SK-N-MC (cell line): ENCODE measurements at regions not wholly inside any gene's neighbourhood (a gene's known extent, or its start where the extent isn't known, plus 50 kb on each side); places are given as distances from the start of the nearest gene placed in this dataset.

Experiments
- DNase-seq: peaks from one replicate; pipeline ENCODE4 v3.0.0-alpha.2; 2011; ENCODE audit warnings: low read depth, low spot score
- H3K27ac ChIP-seq: fragments of 200-600 bp; sonication (generic); 2 replicates; pipeline ENCODE4 v1.5.1; 2016; ENCODE audit warnings: mixed run types
- H3K36me3 ChIP-seq: fragments of 200-600 bp; sonication (generic); 2 replicates; pipeline ENCODE4 v1.6.1; 2017; ENCODE audit warnings: antibody characterized with exemption, low read length, mixed read lengths; ENCODE audit not compliant: insufficient read depth
- H3K4me3 ChIP-seq: fragments of 200-600 bp; sonication (generic); 2 replicates; pipeline ENCODE4 v1.5.1; 2016
- H3K9ac ChIP-seq: fragments of 200-600 bp; sonication (generic); 2 replicates; pipeline ENCODE4 v1.8.0; 2017; ENCODE audit warnings: mixed run types, mixed read lengths; ENCODE audit not compliant: insufficient read length
- H3K9me3 ChIP-seq: fragments of 200-600 bp; sonication (generic); 2 replicates; pipeline ENCODE4 v1.6.1; 2017; ENCODE audit warnings: low read depth, mild to moderate bottlenecking, antibody characterized with exemption, low read length, moderate library complexity, mixed read lengths
- EZH2 ChIP-seq: fragments of 200-600 bp; sonication (generic); IDR thresholded peaks from one replicate; pipeline ENCODE4 v1.6.1; 2017; ENCODE audit warnings: antibody characterized with exemption
- FOXP2 ChIP-seq: optimal IDR thresholded peaks from 2 replicates; pipeline ENCODE3; 2011; ENCODE audit warnings: mild to moderate bottlenecking, moderate library complexity; ENCODE audit not compliant: insufficient read depth; ENCODE audit errors: extremely low read length, control extremely low read depth
- POLR2AphosphoS5 ChIP-seq: IDR thresholded peaks from 2 replicates; pipeline ENCODE4 v1.6.1; 2012; ENCODE audit warnings: mild to moderate bottlenecking, low read depth, low read length, borderline replicate concordance

- no peak overlapping the region for H3K4me3 ChIP-seq
- DNase-seq = no peak
- TF ChIP-seq POLR2AphosphoS5 (no peak), FOXP2 (no peak), EZH2 (no peak)
- H3K9me3 ChIP-seq = no peaks in the 10 kb centered on the region
- H3K9ac ChIP-seq = no peak overlapping the region
- H3K36me3 ChIP-seq = no peaks in the 10 kb centered on the region
- no peak overlapping the region for H3K27ac ChIP-seq
Measured at GRCh38 chr14:78081245-78081644, 88.9 kb upstream of the NRXN3 start.

DNA sequence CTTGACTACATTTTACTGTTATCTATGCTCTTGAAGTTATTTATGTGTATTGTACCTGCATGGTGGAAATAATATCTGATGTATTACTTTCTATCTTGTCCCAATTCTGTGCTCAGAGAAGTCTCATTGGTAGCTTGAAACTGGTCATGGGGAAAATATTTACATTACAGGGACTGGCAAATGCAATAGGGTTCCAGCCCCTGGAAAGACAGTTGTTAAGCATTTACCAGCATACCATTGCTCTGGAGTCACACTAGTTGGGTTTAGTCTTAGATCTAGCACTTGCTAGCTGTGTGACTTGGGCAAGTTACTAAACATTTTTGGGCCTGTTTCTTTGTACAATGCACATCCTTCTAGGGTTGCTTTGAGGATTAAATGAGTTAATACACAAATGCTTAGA is 86.3 kb upstream of the NRXN3 start:
- no peak overlapping the region for H3K27ac ChIP-seq
- no peak overlapping the region for H3K9ac ChIP-seq
- H3K9me3 ChIP-seq = no peaks in the 10 kb centered on the region
- H3K36me3 ChIP-seq = no peaks in the 10 kb centered on the region
- H3K4me3 ChIP-seq = no peak overlapping the region
- DNase-seq = no peak
- TF ChIP-seq POLR2AphosphoS5 (no peak), FOXP2 (no peak)

GRCh38 chr14:78086342-78086741 is 83.8 kb upstream of the NRXN3 start:
- Histone ChIP-seq H3K27ac (no peak overlapping the region), H3K36me3 (no peaks in the 10 kb centered on the region), H3K9ac (no peak overlapping the region), H3K9me3 (no peaks in the 10 kb centered on the region), H3K4me3 (no peak overlapping the region)
- DNase-seq = no peak
- TF ChIP-seq POLR2AphosphoS5 (no peak), FOXP2 (no peak), EZH2 (no peak)

GRCh38 chr14:78088916-78089315 is 81.3 kb upstream of the NRXN3 start:
- DNase-seq = no peak
- Histone ChIP-seq H3K9me3 (no peaks in the 10 kb centered on the region), H3K9ac (no peak overlapping the region), H3K36me3 (no peaks in the 10 kb centered on the region), H3K27ac (no peak overlapping the region), H3K4me3 (no peak overlapping the region)
- TF ChIP-seq FOXP2 = no peak
- no peak for TF ChIP-seq POLR2AphosphoS5

DNA sequence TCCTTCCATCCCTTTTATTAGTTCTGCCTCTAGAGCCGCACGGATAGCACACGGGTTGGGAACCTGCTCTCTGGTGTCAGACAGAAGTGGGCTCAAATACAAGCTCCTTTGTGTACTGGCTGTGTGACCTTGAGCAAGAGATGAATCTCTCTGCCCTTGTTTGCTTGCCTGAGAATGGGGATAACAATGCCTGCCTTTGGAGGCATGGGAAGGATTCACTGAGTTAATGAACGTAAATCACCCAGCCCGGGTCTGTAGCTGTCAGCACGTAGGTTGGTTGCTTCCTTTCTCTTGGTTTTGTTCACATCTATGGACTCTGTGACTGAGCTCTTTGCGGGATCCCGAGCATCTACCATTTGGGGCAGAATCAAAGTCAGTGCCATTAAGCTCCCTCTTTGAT is 79.3 kb upstream of the NRXN3 start:
- TF ChIP-seq EZH2 (no peak), POLR2AphosphoS5 (no peak), FOXP2 (no peak)
- no peaks in the 10 kb centered on the region for H3K9me3 ChIP-seq
- H3K9ac ChIP-seq = no peak overlapping the region
- H3K27ac ChIP-seq = no peak overlapping the region
- H3K36me3 ChIP-seq = no peaks in the 10 kb centered on the region
- DNase-seq = no peak
- H3K4me3 ChIP-seq = no peak overlapping the region

DNA sequence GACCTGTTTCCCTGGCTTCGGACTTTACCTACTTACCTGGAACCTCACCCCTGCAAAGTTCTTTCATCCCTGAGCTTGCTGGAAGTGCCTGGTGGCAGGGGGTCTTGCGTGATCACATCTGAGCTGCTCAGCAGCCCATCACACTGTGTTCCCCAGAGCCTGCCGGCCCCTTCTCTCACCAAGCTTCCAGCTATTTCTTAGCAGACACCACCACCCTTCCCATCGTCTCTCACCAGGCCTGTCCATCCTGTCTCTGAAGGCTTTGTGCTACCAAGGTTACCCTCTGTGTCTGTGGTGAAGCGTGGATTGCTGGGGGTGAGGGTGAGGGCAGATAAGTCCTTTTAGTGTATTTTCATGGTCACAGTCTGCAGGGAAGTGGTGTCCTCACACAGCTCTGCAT is 78.8 kb upstream of the NRXN3 start:
- Histone ChIP-seq H3K36me3 (no peaks in the 10 kb centered on the region), H3K9me3 (no peaks in the 10 kb centered on the region), H3K9ac (no peak overlapping the region), H3K4me3 (no peak overlapping the region), H3K27ac (no peak overlapping the region)
- TF ChIP-seq FOXP2 = no peak
- TF ChIP-seq POLR2AphosphoS5 = no peak
- TF ChIP-seq EZH2 = no peak
- no peak for DNase-seq

DNA sequence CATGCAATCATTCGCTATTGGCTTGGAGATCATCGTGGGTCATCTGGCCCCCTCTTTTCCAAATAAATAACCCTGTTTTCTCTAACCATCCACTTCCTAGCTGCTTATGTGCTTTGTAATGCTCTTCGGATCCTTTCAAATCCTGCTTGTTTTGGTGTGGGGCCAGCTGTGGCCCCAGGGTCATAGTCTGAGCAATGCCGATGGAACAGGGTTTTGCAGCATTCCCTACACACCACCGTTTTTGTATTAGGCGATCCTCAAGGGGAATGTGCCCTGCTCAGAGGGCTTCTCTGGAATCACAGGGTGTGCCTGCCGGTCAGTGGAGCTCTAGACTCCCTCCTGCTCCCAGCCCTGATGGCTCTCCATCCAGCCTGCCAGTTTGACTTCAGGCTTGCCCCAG is 78.1 kb upstream of the NRXN3 start:
- Histone ChIP-seq H3K9me3 (no peaks in the 10 kb centered on the region), H3K9ac (no peak overlapping the region), H3K36me3 (no peaks in the 10 kb centered on the region), H3K27ac (no peak overlapping the region), H3K4me3 (no peak overlapping the region)
- DNase-seq = no peak
- TF ChIP-seq POLR2AphosphoS5 (no peak), FOXP2 (no peak), EZH2 (no peak)

- Histone ChIP-seq H3K36me3 (no peaks in the 10 kb centered on the region), H3K27ac (no peak overlapping the region), H3K9ac (no peak overlapping the region), H3K9me3 (no peaks in the 10 kb centered on the region), H3K4me3 (no peak overlapping the region)
- no peak for DNase-seq
- no peak for TF ChIP-seq EZH2
- no peak for TF ChIP-seq POLR2AphosphoS5
- no peak for TF ChIP-seq FOXP2
Measured at GRCh38 chr14:78103271-78103670, 66.9 kb upstream of the NRXN3 start.

GRCh38 chr14:78104160-78104559 is 66.0 kb upstream of the NRXN3 start:
- no peaks in the 10 kb centered on the region for H3K36me3 ChIP-seq
- H3K4me3 ChIP-seq = no peak overlapping the region
- no peak overlapping the region for H3K9ac ChIP-seq
- DNase-seq = no peak
- no peaks in the 10 kb centered on the region for H3K9me3 ChIP-seq
- no peak overlapping the region for H3K27ac ChIP-seq
- TF ChIP-seq FOXP2 (no peak), POLR2AphosphoS5 (no peak), EZH2 (no peak)

- Histone ChIP-seq H3K4me3 (no peak overlapping the region), H3K9ac (no peak overlapping the region), H3K27ac (no peak overlapping the region), H3K9me3 (no peaks in the 10 kb centered on the region), H3K36me3 (no peaks in the 10 kb centered on the region)
- DNase-seq = no peak
- no peak for TF ChIP-seq POLR2AphosphoS5
- TF ChIP-seq FOXP2 = no peak
- TF ChIP-seq EZH2 = no peak
Measured at GRCh38 chr14:78104655-78105054, 65.5 kb upstream of the NRXN3 start.
